Smooth muscle cell (in vitro differentiated cells): ENCODE measurements at regions not wholly inside any gene's neighbourhood (a gene's known extent, or its start where the extent isn't known, plus 50 kb on each side); places are given as distances from the start of the nearest gene placed in this dataset.

Experiments used
- DNase-seq: peaks from one replicate; lab custom pipeline; 2025; ENCODE audit not compliant: unreplicated experiment; lab: John Stamatoyannopoulos, UW
- H2AFZ ChIP-seq: fragments of 200-600 bp; sonication (generic); 2 replicates; pipeline ENCODE4 v1.6.0; 2016; ENCODE audit warnings: antibody characterized with exemption, low read depth, mild to moderate bottlenecking
- H3F3A ChIP-seq: fragments of 200-600 bp; sonication (generic); 2 replicates; pipeline ENCODE4 v1.6.0; 2017; ENCODE audit warnings: antibody characterized with exemption, low read depth
- H3K27ac ChIP-seq: fragments of 200-600 bp; sonication (generic); 2 replicates; pipeline ENCODE4 v1.5.1; 2016; ENCODE audit warnings: low read depth, mild to moderate bottlenecking
- H3K27me3 ChIP-seq: fragments of 200-600 bp; sonication (generic); 2 replicates; pipeline ENCODE4 v1.6.1; 2016; ENCODE audit warnings: low read depth, mild to moderate bottlenecking
- H3K36me3 ChIP-seq: fragments of 200-600 bp; sonication (generic); 2 replicates; pipeline ENCODE4 v1.5.1; 2016; ENCODE audit warnings: low read depth
- H3K4me1 ChIP-seq: fragments of 200-600 bp; sonication (generic); 2 replicates; pipeline ENCODE4 v1.5.1; 2016; ENCODE audit warnings: low read depth
- H3K4me2 ChIP-seq: fragments of 200-600 bp; sonication (generic); 2 replicates; pipeline ENCODE4 v1.6.0; 2016; ENCODE audit warnings: mild to moderate bottlenecking
- H3K4me3 ChIP-seq: fragments of 200-600 bp; sonication (generic); 2 replicates; pipeline ENCODE4 v1.5.1; 2016; ENCODE audit warnings: mild to moderate bottlenecking
- H3K79me2 ChIP-seq: fragments of 200-600 bp; sonication (generic); 2 replicates; pipeline ENCODE4 v1.6.0; 2016; ENCODE audit warnings: low read depth, mild to moderate bottlenecking
- H3K9ac ChIP-seq: fragments of 200-600 bp; sonication (generic); 2 replicates; pipeline ENCODE4 v1.6.0; 2016; ENCODE audit warnings: low read depth
- H3K9me3 ChIP-seq: fragments of 200-600 bp; sonication (generic); replicated peaks from 2 replicates; pipeline ENCODE4 v1.5.1; 2016; ENCODE audit warnings: low read depth
- H4K20me1 ChIP-seq: fragments of 200-600 bp; sonication (generic); 2 replicates; pipeline ENCODE4 v1.6.0; 2016; ENCODE audit warnings: low read depth
- CTCF ChIP-seq: fragments of 200-600 bp; sonication (generic); IDR thresholded peaks from 2 replicates; pipeline ENCODE4 v1.5.1; 2017; ENCODE audit warnings: borderline replicate concordance, mild to moderate bottlenecking, antibody characterized with exemption; ENCODE audit not compliant: insufficient read depth, poor library complexity, severe bottlenecking
- WGBS: methylation state at CpG from one replicate; pipeline ENCODE4 v1.1.7; 2016; ENCODE audit warnings: low lambda C conversion rate; 5-methylcytosine and 5-hydroxymethylcytosine counted together

GRCh38 chr4:180823108-180823507 is 1420.1 kb upstream of the TENM3 start:
- no peak for TF ChIP-seq CTCF
- Histone ChIP-seq H3K4me2 (no peak overlapping the region), H3K27ac (no peak overlapping the region), H3F3A (no peaks in the 10 kb centered on the region), H3K9ac (no peak overlapping the region), H3K79me2 (no peaks in the 10 kb centered on the region), H3K4me3 (no peak overlapping the region), H4K20me1 (no peaks in the 10 kb centered on the region), H2AFZ (no peak overlapping the region), H3K27me3 (no peaks in the 10 kb centered on the region), H3K9me3 (no peaks in the 10 kb centered on the region), H3K4me1 (no peaks in the 10 kb centered on the region), H3K36me3 (no peaks in the 10 kb centered on the region)
- no peak for DNase-seq
- WGBS: 48% methylated on average over 2 of the region's 2 CpGs

GRCh38 chr4:180827232-180828009 is 1415.8 kb upstream of the TENM3 start:
- no peak overlapping the region for H3K4me3 ChIP-seq
- H3K27ac ChIP-seq: no peak overlapping the region
- WGBS: 68% methylated on average over 7 of the region's 7 CpGs
- peak overlapping the region; percentile 53 for H2AFZ ChIP-seq
- no peaks in the 10 kb centered on the region for H3K4me1 ChIP-seq
- H3K9me3 ChIP-seq: no peaks in the 10 kb centered on the region
- H3K27me3 ChIP-seq: no peaks in the 10 kb centered on the region
- no peak for DNase-seq
- H3K36me3 ChIP-seq: no peaks in the 10 kb centered on the region
- no peak overlapping the region for H3K9ac ChIP-seq
- no peaks in the 10 kb centered on the region for H3K79me2 ChIP-seq
- no peaks in the 10 kb centered on the region for H3F3A ChIP-seq
- peak overlapping the region; percentile 20 for H3K4me2 ChIP-seq
- no peak for TF ChIP-seq CTCF
- no peaks in the 10 kb centered on the region for H4K20me1 ChIP-seq

GRCh38 chr4:180828455-180829018 is 1414.7 kb upstream of the TENM3 start:
- H2AFZ ChIP-seq: no peak overlapping the region
- H3K4me1 ChIP-seq: no peaks in the 10 kb centered on the region
- no peaks in the 10 kb centered on the region for H3K36me3 ChIP-seq
- H4K20me1 ChIP-seq: no peaks in the 10 kb centered on the region
- no peaks in the 10 kb centered on the region for H3F3A ChIP-seq
- no peaks in the 10 kb centered on the region for H3K79me2 ChIP-seq
- WGBS: 1% methylated on average over 2 of the region's 2 CpGs
- no peaks in the 10 kb centered on the region for H3K9me3 ChIP-seq
- TF ChIP-seq CTCF: peak; percentile 95
- H3K27me3 ChIP-seq: no peaks in the 10 kb centered on the region
- H3K4me2 ChIP-seq: no peak overlapping the region
- no peak overlapping the region for H3K9ac ChIP-seq
- no peak overlapping the region for H3K27ac ChIP-seq
- DNase-seq: no peak
- H3K4me3 ChIP-seq: no peak overlapping the region

GRCh38 chr4:180832073-180832472 is 1411.1 kb upstream of the TENM3 start:
- DNase-seq: no peak
- Histone ChIP-seq H3K4me1 (no peaks in the 10 kb centered on the region), H3K9ac (no peak overlapping the region), H3K4me2 (no peak overlapping the region), H3K36me3 (no peaks in the 10 kb centered on the region), H3K9me3 (no peaks in the 10 kb centered on the region), H4K20me1 (no peaks in the 10 kb centered on the region), H3F3A (no peaks in the 10 kb centered on the region), H3K79me2 (no peaks in the 10 kb centered on the region), H3K27ac (no peak overlapping the region), H2AFZ (no peak overlapping the region), H3K4me3 (no peak overlapping the region), H3K27me3 (no peaks in the 10 kb centered on the region)
- 44% methylated on average over 3 of the region's 3 CpGs for WGBS
- peak; percentile 14 for TF ChIP-seq CTCF
